Ovary (tissue), 7 donors: ENCODE measurements at regions not wholly inside any gene's neighbourhood (a gene's known extent, or its start where the extent isn't known, plus 50 kb on each side); places are given as distances from the start of the nearest gene placed in this dataset.

Experiments used
- DNase-seq, 5 donors: peaks; one replicate each; pipeline ENCODE4 v3.0.0-alpha.2; 2019 to 2020
- H3K27ac ChIP-seq, 2 donors: fragments of 200-600 bp; one replicate each; pipeline versions ENCODE4 v1.5.1 to v1.8.0; 2019 to 2022
- H3K27me3 ChIP-seq: fragments of 200-600 bp; one replicate; pipeline ENCODE4 v1.8.0; 2022
- H3K36me3 ChIP-seq: fragments of 200-600 bp; sonication (generic); one replicate; pipeline ENCODE4 v1.5.1; 2019
- H3K4me1 ChIP-seq: one replicate; pipeline ENCODE4 v1.8.1; 2013; ENCODE audit warnings: mild to moderate bottlenecking, moderate library complexity; ENCODE audit not compliant: insufficient read depth
- H3K4me3 ChIP-seq: fragments of 200-600 bp; sonication (generic); one replicate; pipeline ENCODE4 v1.5.1; 2017
- H3K9me3 ChIP-seq, 2 donors: fragments of 200-600 bp in 1 of 2; sonication (generic) in 1 of 2; one replicate each; pipeline versions ENCODE4 v1.5.1 to v1.8.1; 2013 to 2019; ENCODE audit warnings: mild to moderate bottlenecking in 1 of 2, moderate library complexity in 1 of 2
- CTCF ChIP-seq, 3 donors: fragments of 450-650 bp in 2 of 3; fragments of 200-600 bp in 1 of 3; IDR thresholded peaks; one replicate each; pipeline versions ENCODE4 v1.5.1 to v1.8.0; 2016 to 2022; ENCODE audit warnings: antibody characterized with exemption in 3 of 3, mild to moderate bottlenecking in 1 of 3
- EP300 ChIP-seq: sonication (generic); formaldehyde crosslinking; IDR thresholded peaks from one replicate; pipeline ENCODE4 v1.6.1; 2017; ENCODE audit warnings: antibody characterized with exemption
- POLR2A ChIP-seq: fragments of 450-650 bp; IDR thresholded peaks from one replicate; pipeline ENCODE4 v1.6.1; 2017; ENCODE audit warnings: antibody characterized with exemption, mild to moderate bottlenecking, moderate library complexity
- WGBS, 3 donors: extraction: QIAGEN DNeasy Blood & Tissue Kit in 1 of 3; methylation state at CpG; one replicate each; pipeline versions ENCODE4 v1.1.5 to v1.1.7; 2013 to 2017; 5-methylcytosine and 5-hydroxymethylcytosine counted together
- intact Hi-C, 4 donors: fragments of 100-400 bp; cut with DNase I; formaldehyde crosslinking; loops; one replicate each; pipeline versions ENCODE4 v1.11.0 to v1.15.1; 2022 to 2023
- donor health status: DM: no; HTN: no; CAD: no; lungs with moderate emphysema.
- donor health status: DM: no; HTN: no; CAD: no.
- donor health status: Bipolar disorder and iron deficiency.
- donor health status: DM: no; HTN: no; CAD: no.
- donor health status: DM: yes; HTN: yes; CAD: no.

GRCh38 chr9:85268131-85268530 lies 473.6 kb downstream of the AGTPBP1 start:
- H3K36me3 ChIP-seq = no peaks in the 10 kb centered on the region
- WGBS, 3 donors = 3 to 12% (median 7%) methylated on average over 1 of the region's 1 CpG
- no peaks in the 10 kb centered on the region for H3K27me3 ChIP-seq
- TF ChIP-seq CTCF (IDR thresholded peaks at IDR 0.05) = no peak
- no peak for TF ChIP-seq EP300
- no peak for TF ChIP-seq POLR2A
- H3K4me1 ChIP-seq = peaks cover 6% of the 10 kb centered on the region
- no peak for DNase-seq
- intact Hi-C loops = no loop called here
- H3K9me3 ChIP-seq = no peaks in the 10 kb centered on the region
- H3K4me3 ChIP-seq = no peak overlapping the region
- H3K27ac ChIP-seq = no peak overlapping the region

- Histone ChIP-seq H3K27ac (no peak overlapping the region), H3K36me3 (no peaks in the 10 kb centered on the region), H3K4me1 (peaks cover 6% of the 10 kb centered on the region), H3K9me3 (no peaks in the 10 kb centered on the region), H3K4me3 (no peak overlapping the region), H3K27me3 (no peaks in the 10 kb centered on the region)
- intact Hi-C loops = no loop called here
- no peak for DNase-seq
- TF ChIP-seq CTCF (IDR thresholded peaks at IDR 0.05) = no peak
- TF ChIP-seq POLR2A = no peak
- TF ChIP-seq EP300 = no peak
Measured at GRCh38 chr9:85264695-85265094, 477.1 kb downstream of the AGTPBP1 start.

- intact Hi-C loops = no loop called here
- TF ChIP-seq CTCF (IDR thresholded peaks at IDR 0.05) (no peak), POLR2A (no peak), EP300 (no peak)
- 83 to 87% (median 86%) methylated on average over 2 of the region's 2 CpGs for WGBS, 3 donors
- Histone ChIP-seq H3K36me3 (no peaks in the 10 kb centered on the region), H3K4me1 (peaks cover 6% of the 10 kb centered on the region), H3K4me3 (no peak overlapping the region), H3K27me3 (no peaks in the 10 kb centered on the region), H3K9me3 (no peaks in the 10 kb centered on the region), H3K27ac (no peak overlapping the region)
- DNase-seq = no peak
Measured at GRCh38 chr9:85263288-85263687, 478.5 kb downstream of the AGTPBP1 start.

- DNase-seq = no peak
- Histone ChIP-seq H3K4me3 (no peak overlapping the region), H3K4me1 (no peaks in the 10 kb centered on the region), H3K36me3 (no peaks in the 10 kb centered on the region), H3K27ac (no peak overlapping the region), H3K9me3 (no peaks in the 10 kb centered on the region), H3K27me3 (no peaks in the 10 kb centered on the region)
- intact Hi-C loops = no loop called here
- TF ChIP-seq EP300 = no peak
- TF ChIP-seq POLR2A = no peak
- TF ChIP-seq CTCF (IDR thresholded peaks at IDR 0.05) = no peak
- 7 to 18% (median 9%) methylated on average over 2 of the region's 2 CpGs for WGBS, 3 donors
Measured at GRCh38 chr9:85262333-85262732, 479.4 kb downstream of the AGTPBP1 start.
